DND-41 (cell line): ENCODE measurements at regions not wholly inside any gene's neighbourhood (a gene's known extent, or its start where the extent isn't known, plus 50 kb on each side); places are given as distances from the start of the nearest gene placed in this dataset.

ENCODE experiments used
- EZH2 ChIP-seq: IDR thresholded peaks from 3 replicates; pipeline ENCODE4 v1.6.1; 2012; ENCODE audit warnings: borderline replicate concordance, low read depth, mild to moderate bottlenecking, moderate library complexity, low read length, inconsistent platforms; ENCODE audit not compliant: severe bottlenecking
- TF ChIP-seq, protein P1 (sequence below): IDR thresholded peaks from 2 replicates; pipeline ENCODE4 v1.5.1; 2012; ENCODE audit warnings: borderline replicate concordance, low read length, moderate library complexity, mild to moderate bottlenecking; ENCODE audit not compliant: poor library complexity, severe bottlenecking; ENCODE audit errors: extremely low read depth

DNA sequence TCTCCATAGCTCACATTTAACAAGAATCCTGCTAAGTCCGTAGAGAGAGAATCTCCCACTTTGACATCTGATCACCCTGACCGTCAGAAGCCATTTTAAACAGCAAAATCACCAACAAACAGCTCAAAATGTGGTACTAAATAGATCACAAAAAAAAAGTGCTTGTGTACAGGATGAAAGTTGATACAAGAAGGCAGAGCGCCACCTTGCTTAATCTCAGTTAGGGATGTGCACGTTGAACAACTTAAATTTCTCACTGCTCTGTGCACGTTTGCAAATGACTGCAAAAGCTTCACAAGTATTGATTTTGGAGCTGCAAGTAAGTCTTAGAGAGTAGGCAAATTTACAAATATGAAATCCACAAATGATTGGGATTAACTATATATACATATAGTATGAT is 63.1 kb upstream of the NREP start:
- TF ChIP-seq, protein P1, sequence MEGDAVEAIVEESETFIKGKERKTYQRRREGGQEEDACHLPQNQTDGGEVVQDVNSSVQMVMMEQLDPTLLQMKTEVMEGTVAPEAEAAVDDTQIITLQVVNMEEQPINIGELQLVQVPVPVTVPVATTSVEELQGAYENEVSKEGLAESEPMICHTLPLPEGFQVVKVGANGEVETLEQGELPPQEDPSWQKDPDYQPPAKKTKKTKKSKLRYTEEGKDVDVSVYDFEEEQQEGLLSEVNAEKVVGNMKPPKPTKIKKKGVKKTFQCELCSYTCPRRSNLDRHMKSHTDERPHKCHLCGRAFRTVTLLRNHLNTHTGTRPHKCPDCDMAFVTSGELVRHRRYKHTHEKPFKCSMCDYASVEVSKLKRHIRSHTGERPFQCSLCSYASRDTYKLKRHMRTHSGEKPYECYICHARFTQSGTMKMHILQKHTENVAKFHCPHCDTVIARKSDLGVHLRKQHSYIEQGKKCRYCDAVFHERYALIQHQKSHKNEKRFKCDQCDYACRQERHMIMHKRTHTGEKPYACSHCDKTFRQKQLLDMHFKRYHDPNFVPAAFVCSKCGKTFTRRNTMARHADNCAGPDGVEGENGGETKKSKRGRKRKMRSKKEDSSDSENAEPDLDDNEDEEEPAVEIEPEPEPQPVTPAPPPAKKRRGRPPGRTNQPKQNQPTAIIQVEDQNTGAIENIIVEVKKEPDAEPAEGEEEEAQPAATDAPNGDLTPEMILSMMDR, result peak; percentile 32
- TF ChIP-seq EZH2, result no peak
